BE2C (cell line): ENCODE measurements at regions not wholly inside any gene's neighbourhood (a gene's known extent, or its start where the extent isn't known, plus 50 kb on each side); places are given as distances from the start of the nearest gene placed in this dataset.

ENCODE experiments used
- DNase-seq: peaks from one replicate; pipeline ENCODE4 v3.0.0-alpha.2; 2020
- H3K27me3 ChIP-seq: fragments of 250-450 bp; sonication (Bioruptor Pico); 2 replicates; pipeline ENCODE4 v1.5.1; 2020; ENCODE audit warnings: mild to moderate bottlenecking
- H3K36me3 ChIP-seq: fragments of 250-450 bp; sonication (Bioruptor Pico); 2 replicates; pipeline ENCODE4 v1.5.1; 2020; ENCODE audit warnings: mild to moderate bottlenecking
- H3K4me1 ChIP-seq: fragments of 250-450 bp; sonication (Bioruptor Pico); 2 replicates; pipeline ENCODE4 v1.5.1; 2020
- H3K4me3 ChIP-seq: 2 replicates; pipeline ENCODE4 v1.5.1; 2011; ENCODE audit warnings: low read depth, low read length
- H3K9me3 ChIP-seq: fragments of 250-450 bp; sonication (Bioruptor Pico); 2 replicates; pipeline ENCODE4 v1.5.1; 2020
- CTCF ChIP-seq: IDR thresholded peaks from 2 replicates; pipeline ENCODE4 v1.5.1; 2012; ENCODE audit warnings: mild to moderate bottlenecking, low read depth, low read length

- H3K27me3 ChIP-seq, result peaks cover under 1% of the 10 kb centered on the region; the same call in 1 of the 2 replicates
- H3K4me3 ChIP-seq, result peak overlapping the region; percentile 26
- H3K4me1 ChIP-seq, result no peaks in the 10 kb centered on the region
- DNase-seq, result peak; percentile 19
- TF ChIP-seq CTCF, result no peak
- H3K9me3 ChIP-seq, result no peaks in the 10 kb centered on the region
- no peaks in the 10 kb centered on the region for H3K36me3 ChIP-seq
These were observed 132.1 kb downstream of the KLF6 start for GRCh38 chr10:3652886-3653285.

GRCh38 chr10:3651969-3652653, 132.9 kb downstream of the KLF6 start:
- Histone ChIP-seq H3K4me1 (no peaks in the 10 kb centered on the region), H3K36me3 (no peaks in the 10 kb centered on the region), H3K9me3 (no peaks in the 10 kb centered on the region), H3K27me3 (peaks cover 8% of the 10 kb centered on the region), H3K4me3 (no peak overlapping the region)
- no peak for TF ChIP-seq CTCF
- no peak for DNase-seq

- H3K4me1 ChIP-seq, result no peaks in the 10 kb centered on the region
- H3K36me3 ChIP-seq, result no peaks in the 10 kb centered on the region
- no peaks in the 10 kb centered on the region for H3K9me3 ChIP-seq
- TF ChIP-seq CTCF, result no peak
- peaks cover 12% of the 10 kb centered on the region for H3K27me3 ChIP-seq
- no peak for DNase-seq
- no peak overlapping the region for H3K4me3 ChIP-seq
These were observed 136.4 kb downstream of the KLF6 start for GRCh38 chr10:3648576-3648975.

- no peak for DNase-seq
- TF ChIP-seq CTCF, result no peak
- H3K4me1 ChIP-seq, result no peaks in the 10 kb centered on the region
- H3K36me3 ChIP-seq, result no peaks in the 10 kb centered on the region
- H3K27me3 ChIP-seq, result peaks cover 12% of the 10 kb centered on the region
- no peaks in the 10 kb centered on the region for H3K9me3 ChIP-seq
- no peak overlapping the region for H3K4me3 ChIP-seq
These were observed 136.8 kb downstream of the KLF6 start for GRCh38 chr10:3648170-3648569.

- Histone ChIP-seq H3K9me3 (no peaks in the 10 kb centered on the region), H3K4me1 (no peaks in the 10 kb centered on the region), H3K4me3 (no peak overlapping the region), H3K27me3 (peaks cover 12% of the 10 kb centered on the region), H3K36me3 (no peaks in the 10 kb centered on the region)
- TF ChIP-seq CTCF, result no peak
- DNase-seq, result no peak
These were observed 137.9 kb downstream of the KLF6 start for GRCh38 chr10:3647074-3647473.

- Histone ChIP-seq H3K9me3 (no peaks in the 10 kb centered on the region), H3K36me3 (no peaks in the 10 kb centered on the region), H3K27me3 (peaks cover 12% of the 10 kb centered on the region), H3K4me3 (no peak overlapping the region), H3K4me1 (no peaks in the 10 kb centered on the region)
- no peak for DNase-seq
- no peak for TF ChIP-seq CTCF
These were observed 139.6 kb downstream of the KLF6 start for GRCh38 chr10:3645406-3645805.
